ENCODE measurements at regions not wholly inside any gene's neighbourhood (a gene's known extent, or its start where the extent isn't known, plus 50 kb on each side); places are given as distances from the start of the nearest gene placed in this dataset.

GRCh38 chr4:85050736-85051135 is 84.2 kb upstream of the WDFY3 start:
- TF ChIP-seq ELK1 (IDR thresholded peaks at IDR 0.05; ENCODE audit: low read depth, low read length) (no peak), CTCF (IDR thresholded peaks at IDR 0.05) (no peak), SMC3 (IDR thresholded peaks at IDR 0.05) (no peak), HOXA7 (CRISPR knock-in tag; IDR thresholded peaks at IDR 0.05) (no peak), MYC (IDR thresholded peaks at IDR 0.05; ENCODE audit: borderline replicate concordance, low read length) (no peak), JUNB (IDR thresholded peaks at IDR 0.05) (no peak), CHD4 (IDR thresholded peaks at IDR 0.05; ENCODE audit: borderline replicate concordance) (no peak), ZFP36 (IDR thresholded peaks at IDR 0.05; ENCODE audit: borderline replicate concordance, partially characterized antibody) (no peak), RAD21 (conservative IDR thresholded peaks at IDR 0.05 in 1 of 2, IDR thresholded peaks at IDR 0.05 in 1 of 2) (no peak), BHLHE40 (IDR thresholded peaks at IDR 0.05; ENCODE audit: low read depth, low read length) (no peak)
